HepG2 (cell line): ENCODE measurements at regions not wholly inside any gene's neighbourhood (a gene's known extent, or its start where the extent isn't known, plus 50 kb on each side); places are given as distances from the start of the nearest gene placed in this dataset.

Experiments used
- ATM ChIP-seq: fragments of 450-650 bp; IDR thresholded peaks from 2 replicates; pipeline ENCODE4 v1.7.1; 2017; ENCODE audit warnings: mild to moderate bottlenecking, borderline replicate concordance
- BCL6 ChIP-seq: IDR thresholded peaks from 2 replicates; pipeline ENCODE4 v1.6.1; 2016; ENCODE audit warnings: missing genetic modification reagents, missing compliant biosample characterization
- CBX2 ChIP-seq, 2 experiments: fragments of 200-600 bp in 1 of 2; sonication (generic); formaldehyde crosslinking in 1 of 2; IDR thresholded peaks; 2 replicates each; pipeline versions ENCODE4 v1.7.0 to v1.8.1; 2018 to 2022; ENCODE audit warnings: low read depth in 2 of 2, low read length in 1 of 2, mild to moderate bottlenecking in 1 of 2, missing genetic modification reagents in 1 of 2
- CREM ChIP-seq, 2 experiments: sonication (generic) in 1 of 2; formaldehyde crosslinking in 1 of 2; IDR thresholded peaks; 2 replicates each; pipeline versions ENCODE4 v1.4.0 to v1.6.1; 2016 to 2020; ENCODE audit warnings: antibody characterized with exemption in 1 of 2, mild to moderate bottlenecking in 1 of 2, missing genetic modification reagents in 1 of 2
- EED ChIP-seq: sonication (generic); formaldehyde crosslinking; IDR thresholded peaks from 2 replicates; pipeline ENCODE4 v1.5.0; 2020; ENCODE audit warnings: mild to moderate bottlenecking, missing genetic modification reagents
- FOXP1 ChIP-seq, 2 experiments: fragments of 450-650 bp in 1 of 2; IDR thresholded peaks; 2 replicates each; pipeline ENCODE4 v1.6.1; 2017 to 2018; ENCODE audit warnings: antibody characterized with exemption in 1 of 2
- HOXA3 ChIP-seq: sonication (generic); formaldehyde crosslinking; IDR thresholded peaks from 2 replicates; pipeline ENCODE4 v1.5.0; 2020; ENCODE audit warnings: missing genetic modification reagents
- KDM5A ChIP-seq: fragments of 200-600 bp; sonication (generic); IDR thresholded peaks from 2 replicates; pipeline ENCODE4 v1.7.0; 2018; ENCODE audit warnings: antibody characterized with exemption, mild to moderate bottlenecking, low read length, borderline replicate concordance
- KLF12 ChIP-seq: sonication (generic); formaldehyde crosslinking; IDR thresholded peaks from 2 replicates; pipeline ENCODE4 v1.4.0; 2020; ENCODE audit warnings: missing genetic modification reagents, borderline replicate concordance
- MEIS2 ChIP-seq: sonication (generic); formaldehyde crosslinking; IDR thresholded peaks from 2 replicates; pipeline ENCODE4 v1.9.0; 2021; ENCODE audit warnings: mild to moderate bottlenecking, missing genetic modification reagents
- NFYB ChIP-seq: sonication (generic); formaldehyde crosslinking; IDR thresholded peaks from 2 replicates; pipeline ENCODE4 v1.4.0; 2020; ENCODE audit warnings: missing genetic modification reagents
- POLR2AphosphoS2 ChIP-seq: IDR thresholded peaks from 2 replicates; pipeline ENCODE4 v1.6.1; 2011; ENCODE audit warnings: low read depth, low read length, improper control_type of control experiment
- PPARG ChIP-seq: conservative IDR thresholded peaks from 2 replicates; pipeline ENCODE4 v1.6.1; 2016; ENCODE audit warnings: missing biosample characterization, missing genetic modification reagents
- TBX2 ChIP-seq: sonication (generic); formaldehyde crosslinking; IDR thresholded peaks from 2 replicates; pipeline ENCODE4 v1.5.0; 2020; ENCODE audit warnings: missing genetic modification reagents, mild to moderate bottlenecking, borderline replicate concordance
- ZBTB7B ChIP-seq: sonication (generic); formaldehyde crosslinking; IDR thresholded peaks from 2 replicates; pipeline ENCODE4 v1.4.0; 2020; ENCODE audit warnings: missing genetic modification reagents
- ZFP36L1 ChIP-seq: sonication (generic); formaldehyde crosslinking; IDR thresholded peaks from 2 replicates; pipeline ENCODE4 v1.8.0; 2022; ENCODE audit warnings: mild to moderate bottlenecking, missing genetic modification reagents, moderate library complexity
- ZNF160 ChIP-seq: sonication (generic); formaldehyde crosslinking; IDR thresholded peaks from 2 replicates; pipeline ENCODE4 v1.8.0; 2022; ENCODE audit warnings: mild to moderate bottlenecking, inconsistent platforms, missing genetic modification reagents
- ZNF18 ChIP-seq: sonication (generic); formaldehyde crosslinking; IDR thresholded peaks from 2 replicates; pipeline ENCODE4 v1.8.0; 2022; ENCODE audit warnings: mild to moderate bottlenecking, missing genetic modification reagents; ENCODE audit not compliant: insufficient replicate concordance
- ZNF331 ChIP-seq: sonication (generic); formaldehyde crosslinking; IDR thresholded peaks from 2 replicates; pipeline ENCODE4 v1.4.0; 2020; ENCODE audit warnings: missing genetic modification reagents
- ZNF441 ChIP-seq: sonication (generic); formaldehyde crosslinking; IDR thresholded peaks from 2 replicates; pipeline ENCODE4 v1.7.0; 2021; ENCODE audit warnings: missing genetic modification reagents, borderline replicate concordance
- ZNF777 ChIP-seq: sonication (generic); formaldehyde crosslinking; IDR thresholded peaks from 2 replicates; pipeline ENCODE4 v1.4.0; 2020; ENCODE audit warnings: missing genetic modification reagents
- ZSCAN30 ChIP-seq: sonication (generic); formaldehyde crosslinking; IDR thresholded peaks from 2 replicates; pipeline ENCODE4 v1.5.0; 2020; ENCODE audit warnings: mild to moderate bottlenecking, missing genetic modification reagents
- TF ChIP-seq, protein P1 (sequence below): sonication (generic); formaldehyde crosslinking; IDR thresholded peaks from 2 replicates; pipeline ENCODE4 v1.8.1; 2023; ENCODE audit warnings: mild to moderate bottlenecking, missing genetic modification reagents
- TF ChIP-seq, protein P2 (sequence below): sonication (generic); formaldehyde crosslinking; IDR thresholded peaks from 2 replicates; pipeline ENCODE4 v1.9.0; 2021; ENCODE audit warnings: missing genetic modification reagents, mild to moderate bottlenecking, borderline replicate concordance
- TF ChIP-seq, protein P3 (sequence below): sonication (generic); formaldehyde crosslinking; IDR thresholded peaks from 2 replicates; pipeline ENCODE4 v1.5.1; 2020; ENCODE audit warnings: missing genetic modification reagents, mild to moderate bottlenecking, borderline replicate concordance

GRCh38 chr6:85390105-85390728 lies 59.7 kb upstream of the NT5E start (continued):
- TF ChIP-seq FOXP1 (IDR thresholded peaks at IDR 0.05) = no peak
- TF ChIP-seq FOXP1 (CRISPR knock-in tag; IDR thresholded peaks at IDR 0.05) = no peak
- TF ChIP-seq PPARG (CRISPR knock-in tag) = no peak; the same call in 1 of the 2 replicates
- TF ChIP-seq, protein P1, sequence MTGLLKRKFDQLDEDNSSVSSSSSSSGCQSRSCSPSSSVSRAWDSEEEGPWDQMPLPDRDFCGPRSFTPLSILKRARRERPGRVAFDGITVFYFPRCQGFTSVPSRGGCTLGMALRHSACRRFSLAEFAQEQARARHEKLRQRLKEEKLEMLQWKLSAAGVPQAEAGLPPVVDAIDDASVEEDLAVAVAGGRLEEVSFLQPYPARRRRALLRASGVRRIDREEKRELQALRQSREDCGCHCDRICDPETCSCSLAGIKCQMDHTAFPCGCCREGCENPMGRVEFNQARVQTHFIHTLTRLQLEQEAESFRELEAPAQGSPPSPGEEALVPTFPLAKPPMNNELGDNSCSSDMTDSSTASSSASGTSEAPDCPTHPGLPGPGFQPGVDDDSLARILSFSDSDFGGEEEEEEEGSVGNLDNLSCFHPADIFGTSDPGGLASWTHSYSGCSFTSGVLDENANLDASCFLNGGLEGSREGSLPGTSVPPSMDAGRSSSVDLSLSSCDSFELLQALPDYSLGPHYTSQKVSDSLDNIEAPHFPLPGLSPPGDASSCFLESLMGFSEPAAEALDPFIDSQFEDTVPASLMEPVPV (CRISPR knock-in tag) = no peak
- TF ChIP-seq ZBTB7B (CRISPR knock-in tag) = no peak
- no peak for TF ChIP-seq KDM5A
- no peak for TF ChIP-seq MEIS2
- no peak for TF ChIP-seq EED
- TF ChIP-seq, protein P2, sequence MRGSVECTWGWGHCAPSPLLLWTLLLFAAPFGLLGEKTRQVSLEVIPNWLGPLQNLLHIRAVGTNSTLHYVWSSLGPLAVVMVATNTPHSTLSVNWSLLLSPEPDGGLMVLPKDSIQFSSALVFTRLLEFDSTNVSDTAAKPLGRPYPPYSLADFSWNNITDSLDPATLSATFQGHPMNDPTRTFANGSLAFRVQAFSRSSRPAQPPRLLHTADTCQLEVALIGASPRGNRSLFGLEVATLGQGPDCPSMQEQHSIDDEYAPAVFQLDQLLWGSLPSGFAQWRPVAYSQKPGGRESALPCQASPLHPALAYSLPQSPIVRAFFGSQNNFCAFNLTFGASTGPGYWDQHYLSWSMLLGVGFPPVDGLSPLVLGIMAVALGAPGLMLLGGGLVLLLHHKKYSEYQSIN (CRISPR knock-in tag) = no peak
- TF ChIP-seq CBX2 (IDR thresholded peaks at IDR 0.05; ENCODE audit: low read depth, low read length) = no peak
- TF ChIP-seq CBX2 (CRISPR knock-in tag; IDR thresholded peaks at IDR 0.05; ENCODE audit: low read depth) = no peak
- TF ChIP-seq TBX2 (CRISPR knock-in tag) = peak; percentile 35; the same call in 1 of the 2 replicates
- no peak for TF ChIP-seq ZFP36L1
- no peak for TF ChIP-seq BCL6 (CRISPR knock-in tag)
- no peak for TF ChIP-seq HOXA3 (CRISPR knock-in tag)
- TF ChIP-seq KLF12 (CRISPR knock-in tag) = 0 out of 2 replicates have a peak, but pooled peaks have one; percentile 25
- TF ChIP-seq ZNF777 (CRISPR knock-in tag) = no peak
- peak; percentile 17; the same call in 1 of the 2 replicates for TF ChIP-seq CREM (IDR thresholded peaks at IDR 0.05)
- TF ChIP-seq CREM (CRISPR knock-in tag; IDR thresholded peaks at IDR 0.05) = no peak
- no peak for TF ChIP-seq ATM
- TF ChIP-seq NFYB (CRISPR knock-in tag) = peak; percentile 57
- no peak for TF ChIP-seq POLR2AphosphoS2
- no peak for TF ChIP-seq ZNF441 (CRISPR knock-in tag)
- TF ChIP-seq, protein P3, sequence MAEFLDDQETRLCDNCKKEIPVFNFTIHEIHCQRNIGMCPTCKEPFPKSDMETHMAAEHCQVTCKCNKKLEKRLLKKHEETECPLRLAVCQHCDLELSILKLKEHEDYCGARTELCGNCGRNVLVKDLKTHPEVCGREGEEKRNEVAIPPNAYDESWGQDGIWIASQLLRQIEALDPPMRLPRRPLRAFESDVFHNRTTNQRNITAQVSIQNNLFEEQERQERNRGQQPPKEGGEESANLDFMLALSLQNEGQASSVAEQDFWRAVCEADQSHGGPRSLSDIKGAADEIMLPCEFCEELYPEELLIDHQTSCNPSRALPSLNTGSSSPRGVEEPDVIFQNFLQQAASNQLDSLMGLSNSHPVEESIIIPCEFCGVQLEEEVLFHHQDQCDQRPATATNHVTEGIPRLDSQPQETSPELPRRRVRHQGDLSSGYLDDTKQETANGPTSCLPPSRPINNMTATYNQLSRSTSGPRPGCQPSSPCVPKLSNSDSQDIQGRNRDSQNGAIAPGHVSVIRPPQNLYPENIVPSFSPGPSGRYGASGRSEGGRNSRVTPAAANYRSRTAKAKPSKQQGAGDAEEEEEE (CRISPR knock-in tag) = no peak
- no peak for TF ChIP-seq ZSCAN30 (CRISPR knock-in tag)
- TF ChIP-seq ZNF18 (CRISPR knock-in tag) = no peak
- 0 out of 2 replicates have a peak, but pooled peaks have one; percentile 9 for TF ChIP-seq ZNF331
- no peak for TF ChIP-seq ZNF160
